Trophoblast cell (in vitro differentiated cells and primary cell): ENCODE measurements at regions not wholly inside any gene's neighbourhood (a gene's known extent, or its start where the extent isn't known, plus 50 kb on each side); places are given as distances from the start of the nearest gene placed in this dataset.

Experiments
- DNase-seq, 2 donors: peaks; one replicate each; pipeline ENCODE4 v3.0.0-alpha.2; 2016
- H2AFZ ChIP-seq: 2 replicates; pipeline ENCODE4 v1.6.1; 2013; ENCODE audit warnings: low read length, moderate library complexity, mild to moderate bottlenecking; ENCODE audit not compliant: insufficient read depth, poor library complexity
- H2AK5ac ChIP-seq: 2 replicates; pipeline ENCODE4 v1.6.1; 2013; ENCODE audit warnings: mild to moderate bottlenecking, low read length
- H2BK120ac ChIP-seq: 2 replicates; pipeline ENCODE4 v1.6.1; 2013; ENCODE audit warnings: low read length, mild to moderate bottlenecking, moderate library complexity; ENCODE audit not compliant: insufficient read depth, poor library complexity
- H2BK12ac ChIP-seq: 2 replicates; pipeline ENCODE4 v1.6.1; 2013; ENCODE audit warnings: mild to moderate bottlenecking, low read length, moderate library complexity
- H2BK5ac ChIP-seq: 2 replicates; pipeline ENCODE4 v1.6.1; 2013; ENCODE audit warnings: low read length, low read depth, moderate library complexity, mild to moderate bottlenecking; ENCODE audit not compliant: poor library complexity
- H3K14ac ChIP-seq: 2 replicates; pipeline ENCODE4 v1.6.1; 2013; ENCODE audit warnings: mild to moderate bottlenecking, low read length
- H3K18ac ChIP-seq: 2 replicates; pipeline ENCODE4 v1.6.1; 2013; ENCODE audit warnings: mild to moderate bottlenecking, low read length
- H3K23ac ChIP-seq: 2 replicates; pipeline ENCODE4 v1.6.1; 2013; ENCODE audit warnings: low read length
- H3K27ac ChIP-seq: 2 replicates; pipeline ENCODE4 v1.5.1; 2013; ENCODE audit warnings: low read depth, mild to moderate bottlenecking, inconsistent platforms, low read length, moderate library complexity
- H3K27me3 ChIP-seq: 2 replicates; pipeline ENCODE4 v1.6.1; 2013; ENCODE audit warnings: inconsistent platforms, mild to moderate bottlenecking, low read length, moderate library complexity; ENCODE audit not compliant: insufficient read depth
- H3K36me3 ChIP-seq, 2 experiments: 1 replicate in 1 of 2; 2 replicates in 1 of 2; pipeline ENCODE4 v1.6.1; 2013; ENCODE audit warnings: low read length in 2 of 2, mild to moderate bottlenecking in 2 of 2, moderate library complexity in 1 of 2; ENCODE audit not compliant: insufficient read depth in 2 of 2, control insufficient read depth in 1 of 2
- H3K4ac ChIP-seq: 2 replicates; pipeline ENCODE4 v1.6.1; 2013; ENCODE audit warnings: low read depth, mild to moderate bottlenecking, low read length, moderate library complexity
- H3K4me1 ChIP-seq, 2 experiments: 1 replicate in 1 of 2; 2 replicates in 1 of 2; pipeline ENCODE4 v1.6.1; 2013; ENCODE audit warnings: low read length in 2 of 2, mild to moderate bottlenecking in 2 of 2, moderate library complexity in 1 of 2; ENCODE audit not compliant: insufficient read depth in 2 of 2, control insufficient read depth in 1 of 2
- H3K4me2 ChIP-seq: 2 replicates; pipeline ENCODE4 v1.6.1; 2013; ENCODE audit warnings: inconsistent platforms, mild to moderate bottlenecking, low read length, moderate library complexity
- H3K4me3 ChIP-seq: 2 replicates; pipeline ENCODE4 v1.5.1; 2013; ENCODE audit warnings: mild to moderate bottlenecking, low read depth, low read length, inconsistent platforms
- H3K79me1 ChIP-seq: one replicate; pipeline ENCODE4 v1.6.1; 2013; ENCODE audit warnings: low read length
- H3K79me2 ChIP-seq: 2 replicates; pipeline ENCODE4 v1.6.1; 2013; ENCODE audit warnings: low read length, mild to moderate bottlenecking; ENCODE audit not compliant: control insufficient read depth, insufficient read depth, poor library complexity
- H3K9ac ChIP-seq: 2 replicates; pipeline ENCODE4 v1.6.1; 2013; ENCODE audit warnings: mild to moderate bottlenecking, low read length
- H3K9me3 ChIP-seq: 2 replicates; pipeline ENCODE4 v1.6.1; 2013; ENCODE audit warnings: low read depth, mild to moderate bottlenecking, control low read depth, inconsistent platforms, low read length; ENCODE audit not compliant: insufficient read depth
- H4K12ac ChIP-seq: 2 replicates; pipeline ENCODE4 v1.6.1; 2013; ENCODE audit warnings: low read depth, mild to moderate bottlenecking, low read length, moderate library complexity
- H4K8ac ChIP-seq: 2 replicates; pipeline ENCODE4 v1.6.1; 2013; ENCODE audit warnings: low read depth, mild to moderate bottlenecking, low read length, moderate library complexity
- H4K91ac ChIP-seq: one replicate; pipeline ENCODE4 v1.6.1; 2013; ENCODE audit warnings: low read depth, mild to moderate bottlenecking, low read length, moderate library complexity
- WGBS: extraction: QIAGEN DNeasy Blood & Tissue Kit; methylation state at CpG from one replicate; pipeline ENCODE4 v1.1.7; 2013; ENCODE audit warnings: missing lambda C conversion rate; ENCODE audit not compliant: insufficient read length, insufficient coverage; ENCODE audit errors: extremely low coverage; 5-methylcytosine and 5-hydroxymethylcytosine counted together

- H3K4me2 ChIP-seq: no peak overlapping the region
- WGBS: no CpG with 5 or more reads among the region's 4 CpGs
Measured at GRCh38 chr6:48389146-48390043, 278.4 kb upstream of the PTCHD4 start.

DNA sequence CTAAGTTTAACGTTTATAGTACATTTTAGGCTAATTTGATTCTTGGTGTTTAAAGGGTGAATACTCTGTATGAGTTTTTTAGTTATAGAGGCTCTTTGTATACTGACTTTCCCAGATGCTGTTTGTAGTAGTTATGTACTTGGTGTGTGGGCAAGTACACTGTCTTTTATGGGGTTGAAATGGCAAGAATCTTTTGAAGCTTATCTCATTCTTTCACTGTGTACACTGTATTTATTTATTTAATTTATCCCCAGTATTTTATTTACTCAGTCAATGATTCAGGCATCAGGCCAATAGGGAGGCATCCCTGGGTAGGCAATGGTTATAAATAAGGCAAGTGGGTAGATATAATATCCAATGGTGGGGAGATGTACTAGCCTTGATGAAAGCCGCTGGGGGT lies 277.0 kb upstream of the PTCHD4 start:
- H3K4me1 ChIP-seq: no peaks in the 10 kb centered on the region
- no peak overlapping the region for H2BK5ac ChIP-seq
- H4K91ac ChIP-seq: no peak overlapping the region
- H3K23ac ChIP-seq: no peak overlapping the region
- no peaks in the 10 kb centered on the region for H3K79me2 ChIP-seq
- H3K4ac ChIP-seq: no peak overlapping the region
- peaks cover 3% of the 10 kb centered on the region for H3K9me3 ChIP-seq
- H3K4me3 ChIP-seq: no peak overlapping the region
- H4K8ac ChIP-seq: no peak overlapping the region
- H2AK5ac ChIP-seq: no peak overlapping the region
- DNase-seq: no peak
- H3K36me3 ChIP-seq: no peaks in the 10 kb centered on the region
- H3K79me1 ChIP-seq: no peaks in the 10 kb centered on the region
- no peaks in the 10 kb centered on the region for H3K27me3 ChIP-seq
- H2BK120ac ChIP-seq: no peak overlapping the region
- H3K14ac ChIP-seq: no peak overlapping the region
- no peak overlapping the region for H2AFZ ChIP-seq
- no peak overlapping the region for H4K12ac ChIP-seq
- H2BK12ac ChIP-seq: no peak overlapping the region
- WGBS: no CpG with 5 or more reads among the region's 2 CpGs
- H3K4me2 ChIP-seq: no peak overlapping the region
- H3K18ac ChIP-seq: no peak overlapping the region
- no peak overlapping the region for H3K27ac ChIP-seq
- H3K9ac ChIP-seq: no peak overlapping the region

More at GRCh38 chr6:48389146-48390043, 278.4 kb upstream of the PTCHD4 start:
- Histone ChIP-seq H3K79me2 (no peaks in the 10 kb centered on the region), H4K12ac (no peak overlapping the region), H3K36me3 (no peaks in the 10 kb centered on the region), H3K4ac (no peak overlapping the region), H2BK12ac (no peak overlapping the region), H3K9ac (no peak overlapping the region), H3K27me3 (no peaks in the 10 kb centered on the region), H4K91ac (no peak overlapping the region), H3K9me3 (peaks cover 3% of the 10 kb centered on the region), H2AK5ac (no peak overlapping the region), H3K14ac (no peak overlapping the region), H2BK5ac (no peak overlapping the region), H3K23ac (no peak overlapping the region), H2BK120ac (no peak overlapping the region), H3K4me1 (no peaks in the 10 kb centered on the region), H3K79me1 (no peaks in the 10 kb centered on the region), H2AFZ (no peak overlapping the region), H3K4me3 (no peak overlapping the region), H4K8ac (no peak overlapping the region), H3K27ac (no peak overlapping the region), H3K18ac (no peak overlapping the region)
- DNase-seq: no peak

DNA sequence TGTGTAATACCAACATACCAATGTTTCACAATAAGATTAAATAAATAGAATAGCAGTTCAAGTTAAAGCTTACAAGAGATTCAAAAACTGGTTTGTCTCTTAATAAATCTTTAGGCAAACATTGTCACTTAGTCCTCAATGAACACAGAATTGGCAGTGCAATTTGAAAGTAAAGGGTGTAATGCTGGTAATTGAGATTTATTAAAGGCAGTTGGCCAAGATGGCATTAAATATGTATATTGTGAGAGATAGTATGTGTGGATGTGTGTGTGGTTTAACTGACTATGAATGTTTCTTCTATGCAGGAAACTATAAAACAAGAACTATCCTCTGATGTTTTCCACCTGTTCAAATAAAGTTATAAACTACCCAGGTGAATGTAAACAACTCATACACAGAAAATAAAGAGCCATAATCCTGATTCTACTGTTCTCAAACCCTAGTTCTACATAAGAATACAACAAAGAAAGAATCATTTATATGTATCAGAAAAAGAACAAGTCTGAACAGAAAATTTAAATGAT lies 267.9 kb upstream of the PTCHD4 start:
- H4K91ac ChIP-seq: no peak overlapping the region
- no peak overlapping the region for H2BK120ac ChIP-seq
- no peak overlapping the region for H3K9ac ChIP-seq
- H2AFZ ChIP-seq: no peak overlapping the region
- no peaks in the 10 kb centered on the region for H3K79me1 ChIP-seq
- no peak overlapping the region for H4K8ac ChIP-seq
- H3K14ac ChIP-seq: no peak overlapping the region
- H2BK5ac ChIP-seq: no peak overlapping the region
- no peak overlapping the region for H3K18ac ChIP-seq
- DNase-seq: no peak
- H3K4ac ChIP-seq: no peak overlapping the region
- no peaks in the 10 kb centered on the region for H3K36me3 ChIP-seq
- H3K4me2 ChIP-seq: no peak overlapping the region
- no peak overlapping the region for H2AK5ac ChIP-seq
- H3K9me3 ChIP-seq: no peaks in the 10 kb centered on the region
- H2BK12ac ChIP-seq: no peak overlapping the region
- no peaks in the 10 kb centered on the region for H3K79me2 ChIP-seq
- H3K27ac ChIP-seq: no peak overlapping the region
- no peak overlapping the region for H3K23ac ChIP-seq
- no peak overlapping the region for H3K4me3 ChIP-seq
- H4K12ac ChIP-seq: no peak overlapping the region
- no peaks in the 10 kb centered on the region for H3K27me3 ChIP-seq
- H3K4me1 ChIP-seq: no peaks in the 10 kb centered on the region

- no peak overlapping the region for H4K8ac ChIP-seq
- no peak for DNase-seq
- H3K4me3 ChIP-seq: no peak overlapping the region
- no peaks in the 10 kb centered on the region for H3K4me1 ChIP-seq
- no peak overlapping the region for H4K12ac ChIP-seq
- no peak overlapping the region for H3K9ac ChIP-seq
- H3K23ac ChIP-seq: no peak overlapping the region
- H3K79me1 ChIP-seq: no peaks in the 10 kb centered on the region
- H3K4me2 ChIP-seq: no peak overlapping the region
- no peaks in the 10 kb centered on the region for H3K79me2 ChIP-seq
- H3K27me3 ChIP-seq: no peaks in the 10 kb centered on the region
- H2AFZ ChIP-seq: no peak overlapping the region
- no peak overlapping the region for H3K14ac ChIP-seq
- H4K91ac ChIP-seq: no peak overlapping the region
- no peaks in the 10 kb centered on the region for H3K36me3 ChIP-seq
- no peak overlapping the region for H2AK5ac ChIP-seq
- H2BK5ac ChIP-seq: no peak overlapping the region
- no peak overlapping the region for H3K18ac ChIP-seq
- no peaks in the 10 kb centered on the region for H3K9me3 ChIP-seq
- H3K4ac ChIP-seq: no peak overlapping the region
- no CpG with 5 or more reads among the region's 3 CpGs for WGBS
- H2BK12ac ChIP-seq: no peak overlapping the region
- no peak overlapping the region for H2BK120ac ChIP-seq
- no peak overlapping the region for H3K27ac ChIP-seq
Measured at GRCh38 chr6:48377115-48377514, 266.1 kb upstream of the PTCHD4 start.
